Osteocyte (in vitro differentiated cells): ENCODE measurements at regions not wholly inside any gene's neighbourhood (a gene's known extent, or its start where the extent isn't known, plus 50 kb on each side); places are given as distances from the start of the nearest gene placed in this dataset.
"Not testable (repeated sequence)": the region's sequence is repeated elsewhere in the genome, so short reads cannot be mapped to it uniquely, and the experiment has no call there.

Experiments used
- DNase-seq: peaks from one replicate; pipeline ENCODE4 v3.0.0; 2021; ENCODE audit warnings: mixed read lengths; ENCODE audit not compliant: unreplicated experiment; ENCODE audit errors: extremely low spot score
- H3K27ac Mint-ChIP-seq: one replicate; pipeline ENCODE4 v1.8.0; 2021; ENCODE audit warnings: mild to moderate bottlenecking, mixed read lengths; ENCODE audit not compliant: unreplicated experiment
- H3K27me3 Mint-ChIP-seq: one replicate; pipeline ENCODE4 v1.8.0; 2021; ENCODE audit warnings: mixed read lengths; ENCODE audit not compliant: unreplicated experiment
- H3K36me3 Mint-ChIP-seq: one replicate; pipeline ENCODE4 v1.8.0; 2021; ENCODE audit warnings: mixed read lengths; ENCODE audit not compliant: unreplicated experiment
- H3K4me1 Mint-ChIP-seq: one replicate; pipeline ENCODE4 v1.8.0; 2021; ENCODE audit warnings: mixed read lengths; ENCODE audit not compliant: unreplicated experiment
- H3K4me3 Mint-ChIP-seq: one replicate; pipeline ENCODE4 v1.8.0; 2021; ENCODE audit warnings: mild to moderate bottlenecking, moderate library complexity, mixed read lengths; ENCODE audit not compliant: unreplicated experiment
- H3K9me3 Mint-ChIP-seq: one replicate; pipeline ENCODE4 v1.8.0; 2021; ENCODE audit warnings: mixed read lengths; ENCODE audit not compliant: unreplicated experiment
- CTCF ChIP-seq: fragments of 200-600 bp; sonication (generic); IDR thresholded peaks from 2 replicates; pipeline ENCODE4 v1.5.0; 2021; ENCODE audit warnings: antibody characterized with exemption, mild to moderate bottlenecking, moderate library complexity

- TF ChIP-seq CTCF, result no peak
- Mint-ChIP-seq H3K9me3 (peaks cover 6% of the 10 kb centered on the region), H3K27ac (no peak overlapping the region), H3K27me3 (peaks cover 20% of the 10 kb centered on the region), H3K36me3 (no peaks in the 10 kb centered on the region), H3K4me1 (no peaks in the 10 kb centered on the region), H3K4me3 (no peak overlapping the region)
- DNase-seq, result no peak
These were observed 241.8 kb upstream of the UBASH3B start for GRCh38 chr11:122413677-122414076.

- H3K36me3 Mint-ChIP-seq, result no peaks in the 10 kb centered on the region
- DNase-seq, result no peak
- H3K4me1 Mint-ChIP-seq, result no peaks in the 10 kb centered on the region
- peaks cover 22% of the 10 kb centered on the region for H3K27me3 Mint-ChIP-seq
- peaks cover 6% of the 10 kb centered on the region for H3K9me3 Mint-ChIP-seq
- no peak overlapping the region for H3K4me3 Mint-ChIP-seq
- TF ChIP-seq CTCF, result no peak
- H3K27ac Mint-ChIP-seq, result no peak overlapping the region
These were observed 242.9 kb upstream of the UBASH3B start for GRCh38 chr11:122412581-122412980.

GRCh38 chr11:122406466-122406865 lies 249.1 kb upstream of the UBASH3B start:
- Mint-ChIP-seq H3K27me3 (peaks cover 27% of the 10 kb centered on the region), H3K9me3 (no peaks in the 10 kb centered on the region), H3K4me3 (no peak overlapping the region), H3K36me3 (no peaks in the 10 kb centered on the region), H3K4me1 (no peaks in the 10 kb centered on the region), H3K27ac (no peak overlapping the region)
- DNase-seq, result no peak
- no peak for TF ChIP-seq CTCF

- Mint-ChIP-seq H3K36me3 (no peaks in the 10 kb centered on the region), H3K9me3 (no peaks in the 10 kb centered on the region), H3K27me3 (peaks cover 29% of the 10 kb centered on the region), H3K4me1 (no peaks in the 10 kb centered on the region), H3K4me3 (no peak overlapping the region), H3K27ac (no peak overlapping the region)
- no peak for DNase-seq
- no peak for TF ChIP-seq CTCF
These were observed 249.8 kb upstream of the UBASH3B start for GRCh38 chr11:122405547-122406341.

- no peak for TF ChIP-seq CTCF
- no peaks in the 10 kb centered on the region for H3K36me3 Mint-ChIP-seq
- no peak for DNase-seq
- H3K9me3 Mint-ChIP-seq, result no peaks in the 10 kb centered on the region
- H3K4me1 Mint-ChIP-seq, result no peaks in the 10 kb centered on the region
- H3K27ac Mint-ChIP-seq, result no peak overlapping the region
- H3K27me3 Mint-ChIP-seq, result peaks cover 22% of the 10 kb centered on the region
- no peak overlapping the region for H3K4me3 Mint-ChIP-seq
These were observed 251.0 kb upstream of the UBASH3B start for GRCh38 chr11:122404571-122404970.

GRCh38 chr11:122401581-122401980 lies 253.9 kb upstream of the UBASH3B start:
- not testable (repeated sequence) for DNase-seq, H3K27ac Mint-ChIP-seq, H3K9me3 Mint-ChIP-seq

More at GRCh38 chr11:122401581-122401980, 253.9 kb upstream of the UBASH3B start:
- peaks cover 13% of the 10 kb centered on the region for H3K27me3 Mint-ChIP-seq
- H3K4me3 Mint-ChIP-seq, H3K36me3 Mint-ChIP-seq, H3K4me1 Mint-ChIP-seq: not testable (repeated sequence)
